Activated effector memory CD4-positive, alpha-beta T cell treated with anti-CD3 and anti-CD28 coated beads, Interleukin-2, amount 50 U/mL, for 16 hours (primary cell): ENCODE measurements at regions not wholly inside any gene's neighbourhood (a gene's known extent, or its start where the extent isn't known, plus 50 kb on each side); places are given as distances from the start of the nearest gene placed in this dataset.

ENCODE experiments used
- DNase-seq: peaks from one replicate; pipeline ENCODE4 v3.0.0-alpha.2; 2020

DNA sequence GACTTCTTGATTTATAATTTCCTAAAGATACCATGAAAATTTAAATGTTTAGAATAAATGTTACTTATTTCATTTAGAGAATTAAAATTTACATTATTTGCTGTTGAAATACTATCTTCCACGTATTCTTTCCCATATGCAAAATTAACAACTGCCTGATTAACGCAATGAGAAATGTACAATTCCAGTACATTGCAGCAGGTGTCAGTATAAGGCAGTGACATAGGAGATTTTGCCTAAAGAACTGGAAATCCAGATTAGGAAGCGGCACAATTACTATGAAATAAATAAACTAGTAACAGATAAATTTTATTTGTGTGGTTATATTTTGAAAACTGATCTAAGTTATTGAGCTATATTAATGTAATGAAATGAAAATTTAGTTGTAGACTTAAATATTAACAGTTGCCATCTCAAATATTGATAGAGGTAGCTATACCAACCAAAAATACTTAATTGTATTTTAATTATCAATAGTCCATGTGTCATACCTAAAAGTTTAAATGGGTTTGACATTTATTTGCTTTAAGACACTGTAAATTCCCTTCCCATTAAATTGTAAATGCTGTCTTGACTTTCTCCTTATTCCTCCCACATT, 300.2 kb downstream of the UTRN start:
- no peak for DNase-seq

DNA sequence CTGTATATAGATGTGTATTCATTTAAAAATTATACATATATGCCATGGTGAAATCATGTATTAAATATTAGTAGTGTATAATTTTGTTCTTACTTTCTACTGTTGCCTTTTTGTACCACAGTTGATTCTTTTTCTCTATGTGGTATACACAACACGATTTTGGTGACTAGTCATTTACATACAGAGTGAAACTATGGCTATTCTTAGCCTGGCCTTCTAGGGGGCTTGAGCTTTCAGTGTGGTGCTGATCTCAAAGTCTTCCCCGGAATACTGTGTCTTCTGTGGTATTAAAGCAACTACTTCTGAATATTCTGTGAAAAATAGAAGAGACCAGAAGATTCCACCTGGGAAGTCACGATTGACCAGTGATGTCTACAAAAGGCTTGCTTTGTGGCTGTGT, 301.9 kb downstream of the UTRN start:
- no peak for DNase-seq

DNA sequence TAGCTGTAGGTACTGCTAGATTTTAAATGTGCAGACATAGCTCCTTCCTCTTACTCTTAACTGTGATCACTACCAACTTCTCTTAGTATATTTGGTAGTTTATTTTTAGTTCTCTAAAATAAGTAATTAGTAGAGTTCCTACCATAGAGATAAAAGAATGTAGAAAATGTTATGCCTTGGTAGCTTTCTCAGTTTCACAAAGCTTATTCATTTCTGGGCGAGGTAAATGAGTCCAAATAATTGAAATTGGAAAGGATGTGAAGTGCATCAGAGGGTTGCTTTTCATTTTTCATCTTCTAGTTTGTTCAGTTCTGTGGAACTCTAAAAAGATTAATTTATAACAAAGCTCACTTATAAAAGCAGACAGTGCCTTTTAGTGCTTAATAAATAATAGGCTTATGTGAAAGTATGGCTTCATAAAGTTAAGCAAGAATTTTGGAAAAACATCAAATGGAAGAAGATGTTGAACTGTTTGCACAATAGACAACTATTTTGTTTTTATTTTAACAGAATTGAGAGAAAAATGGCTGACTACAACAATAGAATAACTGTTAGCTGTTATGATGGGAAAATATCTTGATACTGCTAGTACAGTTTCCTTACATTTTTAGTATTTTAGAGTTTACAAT, 303.7 kb downstream of the UTRN start:
- DNase-seq, result no peak

DNA sequence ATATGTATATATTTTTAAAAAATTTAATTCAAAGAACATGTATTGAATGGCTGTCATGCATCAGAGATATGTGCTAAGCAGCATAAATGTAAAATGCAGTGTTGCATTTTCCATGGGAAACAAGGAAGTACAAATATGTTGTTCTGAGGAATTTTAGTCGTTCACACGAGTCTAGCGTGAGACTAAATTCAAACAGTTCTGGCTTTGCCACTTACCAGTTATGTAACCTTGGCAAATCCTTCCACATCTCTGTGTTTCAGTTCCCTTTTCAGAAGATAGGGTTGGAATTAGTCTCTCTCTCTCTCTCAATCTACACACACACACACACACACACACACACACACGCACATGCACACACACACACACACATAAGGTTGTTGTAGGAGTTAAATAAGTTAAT, 305.4 kb downstream of the UTRN start:
- DNase-seq, result no peak

DNA sequence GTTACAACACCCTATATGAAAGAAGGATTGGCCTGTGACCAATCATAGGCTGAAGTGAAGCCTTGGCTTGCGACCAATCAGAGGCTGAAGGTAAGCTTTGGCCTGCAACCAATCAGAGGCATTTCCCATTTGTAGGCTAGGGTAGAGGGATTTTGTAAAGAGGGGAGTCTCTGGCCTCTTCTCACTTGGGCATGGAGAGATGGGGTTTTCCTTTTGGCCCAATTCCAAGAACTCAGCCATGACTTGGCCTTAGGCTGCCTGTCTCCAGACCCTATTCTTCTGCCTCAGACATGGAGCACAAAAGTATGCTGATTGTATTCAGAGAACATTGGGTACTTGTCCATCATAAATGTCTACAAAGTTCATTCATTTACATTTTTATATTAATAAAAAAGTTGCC, 308.3 kb downstream of the UTRN start:
- no peak for DNase-seq

DNA sequence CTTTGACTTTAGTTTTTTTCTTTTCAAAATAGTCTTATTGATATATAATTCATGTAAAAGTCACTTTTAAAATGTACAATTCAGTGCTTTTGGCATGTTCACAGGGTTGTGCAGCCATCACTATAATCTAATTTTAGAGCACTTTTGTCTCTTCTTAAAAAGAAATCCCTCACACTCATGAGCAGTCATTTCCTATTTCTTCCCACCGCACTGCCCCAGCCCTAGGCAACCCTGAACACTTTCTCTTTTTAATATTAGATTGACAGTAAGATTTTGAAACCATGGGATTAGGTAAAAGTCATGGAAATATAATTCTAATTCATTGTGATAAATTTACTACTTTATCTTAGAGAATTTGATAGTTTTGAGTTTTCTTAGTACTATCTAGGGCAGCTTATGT, 309.4 kb downstream of the UTRN start:
- DNase-seq, result no peak

DNA sequence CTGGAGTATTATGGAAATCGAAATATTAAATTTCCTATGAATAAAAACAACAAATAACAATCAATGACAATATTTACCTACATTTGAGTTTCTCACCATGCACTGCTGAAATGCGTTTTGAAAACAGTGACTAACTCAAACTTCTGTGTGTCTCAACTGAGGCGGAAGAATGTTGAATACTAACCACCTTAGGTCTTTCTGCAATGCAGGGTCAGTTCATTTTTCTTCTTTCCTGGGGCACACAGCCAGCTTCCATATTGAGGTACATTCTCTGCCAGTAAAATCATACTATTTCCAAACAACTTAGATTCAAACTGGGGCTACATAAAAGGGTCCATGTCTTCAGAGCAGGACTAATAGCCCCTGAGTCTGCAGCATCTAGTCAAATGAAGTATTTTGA, 310.1 kb downstream of the UTRN start:
- DNase-seq, result no peak

DNA sequence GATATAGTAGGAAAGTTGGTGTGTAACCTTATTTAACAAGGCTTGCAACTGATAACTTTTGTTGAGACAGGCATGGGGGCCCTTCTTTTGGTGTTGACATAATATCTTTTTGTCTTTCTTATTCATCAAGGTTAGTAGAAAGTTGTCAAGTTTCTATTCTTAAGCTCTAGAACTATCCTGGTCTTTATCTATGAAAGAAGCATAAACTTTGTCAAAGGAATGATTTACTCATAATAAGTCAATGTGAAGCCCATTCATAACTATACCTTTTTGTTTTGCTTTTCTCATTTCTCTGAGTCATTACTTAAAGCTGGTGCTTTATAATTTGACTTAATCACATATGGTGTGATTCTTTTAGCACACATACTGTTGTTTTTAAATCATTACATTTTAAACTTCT, 312.4 kb downstream of the UTRN start:
- DNase-seq, result no peak

DNA sequence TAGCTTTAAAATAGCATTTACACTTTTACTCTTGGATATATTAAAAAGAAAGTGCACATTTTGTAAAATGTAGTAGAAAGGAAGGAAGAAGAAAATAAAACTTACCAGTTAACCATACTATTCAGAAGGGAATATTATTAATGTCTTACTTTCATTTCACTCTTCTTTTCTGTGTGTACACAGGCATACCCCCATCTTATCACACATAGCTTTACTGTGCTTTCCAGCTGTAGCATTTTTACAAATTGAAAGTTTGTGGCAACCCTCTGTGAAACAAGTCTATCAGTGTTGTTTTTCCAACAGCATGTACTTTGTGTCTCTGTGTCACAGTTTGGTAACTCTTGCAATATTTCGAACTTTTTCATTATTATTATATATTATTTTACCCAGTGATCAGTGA, 314.5 kb downstream of the UTRN start:
- no peak for DNase-seq

DNA sequence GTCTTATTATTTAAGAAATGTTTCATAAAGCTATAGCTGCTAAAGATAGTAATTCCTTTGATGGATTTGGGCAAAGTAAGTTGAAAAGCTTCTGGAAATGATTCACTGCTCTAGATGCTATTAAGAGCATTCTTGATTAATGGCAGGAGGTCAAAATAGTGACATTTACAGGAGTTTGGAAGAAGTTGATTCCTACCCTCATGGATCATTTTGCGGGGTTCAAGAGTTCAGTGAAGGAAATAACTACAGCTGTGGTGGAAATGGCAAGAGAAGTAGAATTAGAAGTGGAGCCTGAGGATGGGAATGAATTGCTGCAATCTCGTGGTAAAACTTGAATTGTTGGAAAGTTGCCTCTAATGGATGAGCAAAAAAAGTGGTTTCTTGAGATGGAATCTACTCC, 316.1 kb downstream of the UTRN start:
- no peak for DNase-seq

DNA sequence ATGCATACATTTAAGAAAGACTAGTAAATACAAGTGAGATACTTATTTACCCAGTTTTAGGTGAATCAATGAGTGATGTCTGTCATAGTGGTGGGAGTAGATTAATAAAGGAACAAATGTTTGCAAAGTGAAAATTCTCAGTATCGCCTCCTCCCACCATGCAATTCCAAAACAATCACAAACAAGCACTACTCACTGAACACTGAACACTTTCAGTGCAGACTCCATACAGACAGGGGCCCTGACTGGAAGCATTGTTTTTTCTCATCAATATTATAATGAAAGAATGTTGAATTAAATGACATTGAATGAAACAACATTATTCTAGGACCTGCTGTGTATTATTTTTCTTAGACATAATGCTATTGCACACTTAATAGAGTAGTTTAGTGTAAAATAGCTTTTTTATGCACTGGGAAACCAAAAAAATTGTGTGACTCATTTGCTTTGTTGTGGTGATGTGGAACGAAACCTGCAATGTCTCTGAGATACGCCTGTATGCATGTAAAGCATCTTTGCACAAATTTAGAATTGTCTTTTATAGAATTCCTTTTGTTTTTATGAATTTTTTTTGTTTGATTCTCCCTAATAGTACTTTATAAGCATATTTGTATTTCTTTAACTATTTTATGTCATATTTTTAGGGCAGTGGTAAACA, 317.5 kb downstream of the UTRN start:
- no peak for DNase-seq

DNA sequence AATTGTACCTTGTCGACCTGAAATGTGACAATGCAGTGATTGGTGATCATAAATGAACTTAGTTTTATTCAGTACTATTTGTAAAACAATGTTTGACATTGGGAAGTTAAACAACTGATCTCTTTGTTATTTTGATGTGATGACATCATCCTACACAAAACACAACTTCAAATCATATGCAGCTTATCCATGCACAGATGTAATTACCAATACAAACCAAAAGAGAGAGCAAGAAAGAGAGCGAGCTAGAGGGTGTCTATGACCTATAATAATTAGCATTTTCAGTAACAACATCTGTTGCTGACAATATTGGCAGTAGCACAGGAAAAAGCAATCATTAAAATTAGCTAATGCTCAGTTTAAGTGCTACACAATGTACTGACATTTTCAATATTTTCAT, 320.9 kb downstream of the UTRN start:
- no peak for DNase-seq

DNA sequence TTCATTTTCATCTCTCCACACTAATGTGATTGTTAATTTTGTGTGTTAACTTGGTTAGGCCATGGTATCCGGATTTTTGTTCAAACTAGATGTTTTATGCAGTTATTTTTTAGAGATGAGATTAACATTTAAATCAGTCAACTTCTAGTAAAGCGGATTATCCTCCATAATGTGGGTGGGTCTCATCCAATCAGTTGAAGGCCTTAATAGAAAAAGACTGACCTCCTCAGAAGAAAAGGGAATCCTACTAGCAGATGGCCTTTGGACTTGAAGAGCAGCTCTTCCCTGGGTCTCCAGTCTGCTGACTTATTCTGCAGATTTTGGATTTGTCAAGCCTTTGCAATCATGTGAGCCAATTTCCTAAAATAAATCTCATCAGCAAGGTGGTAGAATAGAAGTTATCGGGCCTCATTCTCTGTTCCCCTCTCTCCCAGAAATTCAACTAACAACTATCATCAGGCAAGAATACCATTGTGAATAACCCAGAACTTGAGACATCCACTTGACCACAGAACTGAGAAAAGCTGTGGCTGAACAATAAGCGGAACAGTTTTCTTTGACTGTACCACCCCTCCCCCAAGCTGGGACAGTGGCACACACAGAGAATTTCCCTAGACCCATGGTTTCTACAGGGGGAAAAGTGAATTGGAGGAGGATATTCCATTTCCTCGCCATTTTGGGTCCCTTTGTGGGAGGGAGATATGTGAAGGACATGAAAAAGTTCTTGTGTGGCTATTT, 323.0 kb downstream of the UTRN start:
- no peak for DNase-seq

DNA sequence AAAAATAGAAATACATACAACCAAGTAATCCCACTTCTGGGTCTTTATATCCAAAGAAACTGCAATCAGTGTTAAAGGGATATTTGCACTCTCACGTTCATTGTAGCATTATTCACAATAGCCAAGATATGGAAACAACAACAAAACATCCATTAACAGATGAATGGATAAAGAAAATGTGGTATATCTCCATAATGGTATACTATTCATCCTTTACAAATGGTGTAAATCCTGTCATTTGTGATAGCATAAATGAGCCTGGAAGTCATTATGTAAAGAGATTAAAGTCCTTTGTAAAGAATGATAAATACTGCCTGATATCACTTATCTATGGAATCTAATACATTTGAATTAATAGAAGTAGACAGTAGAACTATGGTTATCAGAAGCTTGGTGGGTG, 327.7 kb downstream of the UTRN start:
- no peak for DNase-seq

DNA sequence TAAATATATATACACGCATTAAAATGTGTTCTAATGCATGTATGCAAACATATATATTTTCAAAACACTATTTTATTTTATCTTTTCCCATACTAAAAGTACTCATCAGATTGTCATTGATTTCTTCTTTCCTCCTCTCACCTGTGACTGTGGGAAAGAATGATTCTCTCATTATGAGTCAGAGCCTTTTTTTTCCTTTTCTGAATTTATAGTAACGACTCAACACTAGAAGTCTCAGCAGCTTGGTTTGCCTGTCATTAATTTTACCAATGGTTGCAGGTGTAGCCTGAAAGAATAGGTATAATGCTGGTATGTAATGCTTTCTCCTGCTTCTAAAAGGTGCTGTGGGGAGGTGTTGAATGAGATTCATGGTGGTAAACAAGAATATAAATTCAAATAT, 328.7 kb downstream of the UTRN start:
- no peak for DNase-seq

DNA sequence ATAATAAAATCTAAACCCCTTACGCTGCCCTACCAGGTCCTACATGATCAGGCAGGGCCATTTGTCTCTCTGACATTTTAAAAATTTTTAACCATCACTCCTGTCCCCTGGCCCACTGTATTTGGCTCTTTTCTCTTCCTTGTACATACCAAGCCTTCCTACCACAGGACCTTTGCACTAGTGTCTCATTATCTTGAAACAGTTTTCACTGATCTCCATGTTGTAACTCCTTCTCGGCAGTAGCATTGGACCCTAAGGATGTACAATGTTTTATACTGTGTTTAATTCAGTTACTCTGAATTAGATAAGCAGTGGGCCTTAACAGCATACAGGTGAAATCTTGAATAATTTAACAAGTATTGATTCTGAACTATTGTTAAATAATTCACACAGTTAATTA, 330.7 kb downstream of the UTRN start:
- no peak for DNase-seq

DNA sequence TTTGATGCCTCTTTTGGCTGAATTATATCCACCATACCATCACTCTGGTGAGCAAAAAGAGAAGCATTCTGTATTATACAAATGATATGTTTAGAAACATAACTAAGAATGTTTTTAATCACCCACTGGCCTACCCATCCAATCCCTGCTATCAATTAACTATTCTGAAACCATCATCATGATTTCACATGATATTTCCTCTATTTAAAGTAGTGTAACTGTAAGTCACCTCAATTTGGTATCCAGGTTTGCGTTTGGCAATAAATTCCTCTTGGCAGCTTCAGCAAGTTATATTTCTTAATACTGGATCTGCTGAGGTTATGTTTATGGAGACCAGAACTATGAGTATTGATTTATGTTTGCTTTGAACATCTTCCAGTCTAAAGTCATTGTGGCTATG, 332.1 kb downstream of the UTRN start:
- DNase-seq, result no peak

DNA sequence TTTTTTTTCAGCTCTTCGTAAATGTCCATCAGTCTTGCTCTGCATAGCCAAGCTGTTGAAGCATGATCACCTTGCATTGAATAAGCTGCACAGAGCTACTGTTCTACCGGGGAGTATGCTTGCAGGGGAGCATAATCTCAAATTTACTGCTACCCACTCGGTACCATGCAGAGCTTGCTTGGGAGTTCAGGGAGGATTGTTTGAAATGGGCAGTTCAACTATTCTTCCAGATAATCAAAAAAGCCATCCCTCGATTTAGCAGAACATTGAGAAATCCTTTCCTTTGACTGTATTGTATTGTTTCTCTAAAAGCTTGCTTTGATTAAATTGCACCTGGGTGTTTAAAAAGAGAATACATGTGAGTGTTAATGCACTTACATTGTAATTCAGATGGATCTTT, 332.6 kb downstream of the UTRN start:
- no peak for DNase-seq

DNA sequence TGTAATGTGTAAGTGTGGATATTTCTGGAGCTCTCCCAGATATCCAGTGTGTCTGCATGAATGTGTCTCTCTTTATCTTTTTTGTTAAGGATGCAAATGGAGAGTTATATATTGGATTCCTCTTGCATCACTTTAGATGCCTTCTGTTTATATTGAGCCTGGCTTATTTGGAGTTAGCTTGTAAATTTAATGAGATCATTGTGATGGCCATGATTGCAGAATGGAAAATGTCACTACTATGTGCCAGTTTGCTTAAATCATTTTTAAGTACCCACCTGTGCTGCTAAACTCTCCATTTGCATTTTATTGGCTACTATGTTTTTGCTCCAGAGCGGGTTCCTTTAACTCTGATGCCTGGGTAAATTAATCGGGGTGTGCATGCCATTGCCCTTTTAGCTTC, 334.8 kb downstream of the UTRN start:
- DNase-seq, result no peak

DNA sequence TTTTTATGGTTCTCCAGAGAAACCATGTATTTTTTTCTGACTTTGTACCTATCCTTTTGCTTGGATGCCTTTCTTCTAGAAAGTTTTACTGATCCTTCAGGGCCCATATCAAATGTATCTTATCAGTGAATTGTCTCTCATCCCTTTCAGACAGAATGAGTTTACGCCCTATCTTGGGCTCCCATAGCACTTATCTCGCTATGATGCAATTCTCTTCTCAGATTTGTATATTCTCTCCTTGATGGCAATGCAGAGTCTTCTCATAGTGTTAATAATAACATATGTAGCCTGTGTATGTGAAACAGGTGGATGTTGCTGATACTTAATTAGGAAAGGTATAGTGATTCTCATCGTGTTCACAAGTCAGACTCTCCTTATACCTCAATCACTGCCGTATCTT, 336.2 kb downstream of the UTRN start:
- no peak for DNase-seq

DNA sequence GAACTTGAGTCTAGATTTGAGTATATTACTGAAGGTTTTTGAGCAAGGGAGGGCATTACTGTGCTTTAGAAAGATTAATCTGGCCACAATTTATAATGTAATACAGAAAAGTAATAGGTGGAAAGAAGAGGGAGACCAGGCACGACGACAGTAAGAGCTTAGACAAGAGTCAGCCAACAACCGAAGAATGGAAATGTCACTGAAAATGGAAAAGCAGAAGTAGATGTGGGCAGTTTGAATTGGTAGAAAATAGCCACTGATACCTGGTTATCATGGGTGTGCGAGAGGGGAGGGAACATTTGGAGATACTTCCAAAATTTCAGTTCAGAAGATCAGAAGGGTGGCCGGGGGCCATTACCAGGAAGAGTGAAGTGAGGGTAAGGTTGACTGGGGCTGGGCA, 339.1 kb downstream of the UTRN start:
- no peak for DNase-seq

DNA sequence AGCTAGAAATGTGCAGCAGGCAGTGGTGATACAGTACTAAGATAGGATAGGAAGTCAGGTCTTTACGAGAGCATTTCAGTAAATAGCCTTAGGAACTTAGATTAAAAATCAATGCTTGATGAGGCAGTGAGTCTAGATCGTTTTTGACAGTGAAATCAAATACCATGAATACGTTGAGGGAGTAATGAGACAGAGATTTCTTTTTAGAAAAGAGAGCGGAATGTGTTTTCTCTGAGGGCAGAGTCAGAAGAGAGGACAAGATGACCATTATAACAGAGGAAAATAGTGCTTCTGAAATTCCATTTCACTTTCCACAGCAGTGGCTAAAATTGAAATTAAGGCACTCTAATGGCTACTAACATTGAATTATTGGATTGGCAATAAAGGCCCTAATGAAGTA, 339.6 kb downstream of the UTRN start:
- no peak for DNase-seq

DNA sequence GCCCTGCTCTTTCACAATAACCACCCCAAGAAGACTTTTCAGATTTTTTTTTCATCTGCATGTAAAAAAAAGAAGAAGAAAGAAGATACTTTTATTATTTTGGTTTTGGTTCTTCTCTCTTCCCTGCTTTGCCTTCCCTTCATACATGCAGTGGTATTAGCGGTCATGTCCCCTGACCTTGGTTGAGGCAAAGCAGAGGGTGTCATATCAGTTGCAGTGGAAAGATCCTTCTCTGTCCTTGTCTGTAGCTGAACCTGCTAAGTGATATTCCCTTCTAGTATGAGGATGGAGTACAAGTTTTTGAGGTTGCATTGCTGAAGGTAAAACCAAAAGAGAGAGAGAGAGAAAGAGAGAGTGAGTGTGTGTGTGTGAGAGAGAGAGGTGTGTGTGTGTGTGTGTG, 345.7 kb downstream of the UTRN start:
- no peak for DNase-seq

DNA sequence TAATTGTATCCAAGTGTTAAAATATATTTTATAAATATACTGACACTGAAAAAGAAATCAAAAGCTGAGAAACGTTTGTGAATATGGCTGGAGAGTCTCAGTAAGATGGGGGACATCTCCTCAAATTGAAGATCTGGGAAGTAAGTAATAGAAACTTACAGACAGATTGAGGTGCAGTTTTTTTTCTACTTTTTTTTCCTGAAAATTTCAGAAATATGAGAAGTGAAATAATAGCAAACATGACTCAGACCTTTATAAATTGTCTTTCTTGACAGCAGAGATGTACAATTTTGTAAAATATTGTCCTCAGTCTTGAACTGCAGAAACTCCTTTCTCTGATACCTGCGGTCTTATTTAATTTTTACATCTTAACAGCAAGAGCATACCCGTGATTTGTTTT, 347.1 kb downstream of the UTRN start:
- DNase-seq, result no peak
